ENCODE measurements at regions not wholly inside any gene's neighbourhood (a gene's known extent, or its start where the extent isn't known, plus 50 kb on each side); places are given as distances from the start of the nearest gene placed in this dataset.

GRCh38 chr4:182126096-182126495 is 117.1 kb upstream of the TENM3 start:
- intact Hi-C loops (cut with DNase I; ENCODE audit: low total_unique reads), result no loop called here
- no peak overlapping the region for H3K4me3 ChIP-seq (ENCODE audit: low read depth, poor library complexity, severe bottlenecking)
- TF ChIP-seq POLR2A (IDR thresholded peaks at IDR 0.05) (no peak), CTCF (IDR thresholded peaks at IDR 0.05) (no peak)
- no peak for DNase-seq (ENCODE audit: low spot score in 2 of 2)
- WGBS, 2 donors, result 73 to 82% methylated on average over 5 of the region's 5 CpGs

GRCh38 chr4:182126603-182127002 is 116.6 kb upstream of the TENM3 start:
- no peak for DNase-seq (ENCODE audit: low spot score in 2 of 2)
- intact Hi-C loops (cut with DNase I; ENCODE audit: low total_unique reads), result no loop called here
- TF ChIP-seq CTCF (IDR thresholded peaks at IDR 0.05), result no peak
- no peak for TF ChIP-seq POLR2A (IDR thresholded peaks at IDR 0.05)
- 83 to 94% methylated on average over 2 of the region's 2 CpGs for WGBS, 2 donors
- H3K4me3 ChIP-seq (ENCODE audit: low read depth, poor library complexity, severe bottlenecking), result no peak overlapping the region

GRCh38 chr4:182133033-182133432 is 110.2 kb upstream of the TENM3 start:
- WGBS, 2 donors, result 85 to 86% methylated on average over 3 of the region's 3 CpGs
- DNase-seq (ENCODE audit: low spot score in 2 of 2), result no peak
- H3K4me3 ChIP-seq (ENCODE audit: low read depth, poor library complexity, severe bottlenecking), result no peak overlapping the region
- no peak for TF ChIP-seq CTCF (IDR thresholded peaks at IDR 0.05)
- TF ChIP-seq POLR2A (IDR thresholded peaks at IDR 0.05), result no peak
- intact Hi-C loops (cut with DNase I; ENCODE audit: low total_unique reads), result no loop called here

- no peak overlapping the region for H3K4me3 ChIP-seq (ENCODE audit: low read depth, poor library complexity, severe bottlenecking)
- DNase-seq (ENCODE audit: low spot score in 2 of 2), result no peak
- TF ChIP-seq POLR2A (IDR thresholded peaks at IDR 0.05), result no peak
- TF ChIP-seq CTCF (IDR thresholded peaks at IDR 0.05), result no peak
- intact Hi-C loops (cut with DNase I; ENCODE audit: low total_unique reads), result no loop called here
These were observed 108.9 kb upstream of the TENM3 start for GRCh38 chr4:182134261-182134660.

GRCh38 chr4:182136201-182136600 is 107.0 kb upstream of the TENM3 start:
- H3K4me3 ChIP-seq (ENCODE audit: low read depth, poor library complexity, severe bottlenecking), result no peak overlapping the region
- WGBS, 2 donors, result 71 to 72% methylated on average over 3 of the region's 3 CpGs
- intact Hi-C loops (cut with DNase I; ENCODE audit: low total_unique reads), result no loop called here
- TF ChIP-seq CTCF (IDR thresholded peaks at IDR 0.05) (no peak), POLR2A (IDR thresholded peaks at IDR 0.05) (no peak)
- no peak for DNase-seq (ENCODE audit: low spot score in 2 of 2)

GRCh38 chr4:182137343-182137742 is 105.9 kb upstream of the TENM3 start:
- 35 to 52% methylated on average over 4 of the region's 4 CpGs for WGBS, 2 donors
- intact Hi-C loops (cut with DNase I; ENCODE audit: low total_unique reads), result no loop called here
- DNase-seq (ENCODE audit: low spot score in 2 of 2), result no peak

More at GRCh38 chr4:182137343-182137742, 105.9 kb upstream of the TENM3 start:
- no peak for TF ChIP-seq POLR2A (IDR thresholded peaks at IDR 0.05)
- no peak for TF ChIP-seq CTCF (IDR thresholded peaks at IDR 0.05)
- H3K4me3 ChIP-seq (ENCODE audit: low read depth, poor library complexity, severe bottlenecking), result no peak overlapping the region
